Neural progenitor cell (in vitro differentiated cells): ENCODE measurements at regions not wholly inside any gene's neighbourhood (a gene's known extent, or its start where the extent isn't known, plus 50 kb on each side); places are given as distances from the start of the nearest gene placed in this dataset.

Source experiments
- CTCF ChIP-seq: fragments of 200-600 bp; sonication (generic); IDR thresholded peaks from 2 replicates; pipeline ENCODE4 v1.5.1; 2017; ENCODE audit warnings: antibody characterized with exemption, mild to moderate bottlenecking
- EZH2 ChIP-seq: fragments of 200-600 bp; sonication (generic); IDR thresholded peaks from 2 replicates; pipeline ENCODE4 v1.6.1; 2017; ENCODE audit warnings: antibody characterized with exemption, mild to moderate bottlenecking, moderate library complexity

- TF ChIP-seq EZH2: no peak
- no peak for TF ChIP-seq CTCF
Measured at GRCh38 chr10:78828647-78829539, 239.9 kb upstream of the ZMIZ1 start.
